SIG-M5 treated with dmso at 0.1 percent for 504 hours (cell line): ENCODE measurements at regions not wholly inside any gene's neighbourhood (a gene's known extent, or its start where the extent isn't known, plus 50 kb on each side); places are given as distances from the start of the nearest gene placed in this dataset.

ENCODE experiments used
- DNase-seq: peaks from one replicate; lab custom pipeline; 2025; ENCODE audit not compliant: unreplicated experiment; lab: John Stamatoyannopoulos, UW

DNA sequence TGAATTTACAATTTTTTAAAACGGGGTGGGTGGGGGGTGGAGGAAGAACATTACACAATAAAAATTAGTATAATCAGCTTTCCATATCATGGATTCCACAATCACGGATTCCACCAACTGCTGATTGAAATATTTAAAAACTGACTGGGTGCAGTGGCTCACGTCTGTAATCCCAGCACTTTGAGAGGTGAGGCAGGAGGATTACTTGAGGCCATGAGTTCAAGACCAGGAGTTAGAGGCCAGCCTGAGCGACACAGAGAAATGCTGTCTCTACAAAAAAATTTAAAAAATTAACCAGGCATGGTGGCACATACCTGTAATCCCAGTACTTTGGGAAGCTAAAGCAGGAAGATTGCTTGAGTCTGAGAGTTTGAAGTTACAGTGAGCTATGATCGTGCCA, 254.7 kb downstream of the ATG4C start:
- DNase-seq = no peak

DNA sequence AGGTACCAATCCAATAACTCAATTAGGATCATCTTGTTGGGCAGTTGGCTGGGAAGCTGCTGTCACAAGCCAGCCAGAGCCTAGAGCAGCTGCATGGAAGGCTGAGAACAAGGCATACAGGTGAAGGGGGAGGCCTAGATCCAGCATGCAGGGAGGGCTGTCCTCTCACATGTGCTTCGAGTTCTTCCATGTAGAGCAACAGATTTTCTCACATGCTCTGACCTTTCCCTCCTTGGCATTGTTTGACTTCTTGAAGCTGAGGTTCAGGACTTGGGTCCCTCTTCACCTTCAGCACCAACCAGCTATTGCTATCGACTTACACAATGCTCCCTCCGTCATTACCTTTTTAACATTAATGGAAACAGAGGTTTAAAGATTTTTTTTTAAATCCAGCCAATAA, 257.7 kb downstream of the ATG4C start:
- no peak for DNase-seq

DNA sequence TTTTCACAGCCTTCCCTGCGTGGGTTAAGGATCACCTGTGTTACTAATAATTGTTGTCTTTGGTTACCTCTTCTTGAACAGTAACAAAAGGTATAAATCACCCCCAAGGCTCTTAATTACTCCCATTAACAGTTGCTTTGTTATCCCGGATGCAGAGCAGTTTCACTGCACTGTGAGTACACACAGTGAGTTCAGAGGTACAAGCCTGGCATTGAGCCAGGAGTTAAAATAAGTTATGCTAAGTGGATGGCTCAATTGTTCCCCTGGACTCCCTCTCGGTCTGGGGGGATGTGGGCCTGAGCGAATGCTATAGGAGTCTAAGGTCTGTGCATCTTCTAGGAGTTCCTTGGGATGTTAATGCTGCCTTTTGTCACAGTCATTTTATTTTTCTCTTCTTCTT, 258.3 kb downstream of the ATG4C start:
- DNase-seq = no peak

DNA sequence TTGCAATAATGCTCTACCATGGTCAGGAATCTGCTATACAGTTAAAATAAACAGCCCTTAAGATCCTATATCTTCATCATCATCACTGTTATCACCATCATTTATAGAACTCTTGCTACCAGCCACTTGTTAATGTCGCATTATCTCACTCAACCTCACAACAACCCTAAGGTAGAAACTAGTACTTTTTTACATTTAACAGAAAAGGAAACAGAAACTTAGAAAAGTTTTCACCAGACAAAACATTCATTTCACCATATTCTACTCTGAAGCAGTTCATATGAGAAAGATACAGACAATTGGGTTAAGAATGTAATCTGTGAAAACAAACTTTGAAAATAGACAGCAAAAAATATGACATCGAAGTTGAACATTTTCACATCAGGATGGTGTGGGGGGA, 262.6 kb downstream of the ATG4C start:
- DNase-seq = no peak

DNA sequence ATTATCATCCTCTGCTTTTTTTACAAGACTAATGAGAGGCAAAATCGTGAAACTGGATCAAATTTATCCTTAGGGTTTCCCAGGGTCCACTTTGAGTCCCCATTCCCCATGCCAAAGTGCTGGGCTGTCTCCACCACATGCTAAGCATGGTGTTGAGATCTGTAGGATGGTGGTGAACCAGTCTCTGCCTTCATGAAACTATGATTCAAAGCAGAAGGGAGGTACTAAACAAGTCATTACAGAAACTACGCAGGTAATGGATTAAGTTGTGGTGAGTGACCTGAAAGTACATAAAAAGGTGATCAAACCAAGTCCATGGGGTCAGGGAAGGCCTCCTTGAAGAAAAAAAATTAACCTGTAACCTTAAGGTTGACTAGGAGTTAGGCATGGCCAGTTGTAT, 265.2 kb downstream of the ATG4C start:
- no peak for DNase-seq

DNA sequence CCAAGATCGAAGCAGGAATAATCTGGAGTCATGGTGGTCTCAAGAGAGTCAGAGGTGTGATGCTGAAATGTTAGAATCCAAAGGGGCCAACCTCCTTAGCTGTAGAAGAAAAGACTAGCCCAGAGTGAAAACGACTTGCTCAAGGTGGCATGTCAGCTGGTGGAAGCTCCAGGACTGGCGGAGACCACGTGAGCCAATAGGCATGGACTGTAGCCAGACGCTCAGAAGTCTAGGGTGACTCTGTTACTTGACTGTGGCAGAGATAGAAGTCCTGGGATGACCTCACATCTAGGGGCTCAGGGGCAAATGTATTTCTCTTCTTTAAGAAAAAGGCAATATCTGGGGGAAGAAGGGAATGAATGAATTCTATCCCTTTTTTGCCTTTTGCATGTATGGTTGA, 267.4 kb downstream of the ATG4C start:
- no peak for DNase-seq

DNA sequence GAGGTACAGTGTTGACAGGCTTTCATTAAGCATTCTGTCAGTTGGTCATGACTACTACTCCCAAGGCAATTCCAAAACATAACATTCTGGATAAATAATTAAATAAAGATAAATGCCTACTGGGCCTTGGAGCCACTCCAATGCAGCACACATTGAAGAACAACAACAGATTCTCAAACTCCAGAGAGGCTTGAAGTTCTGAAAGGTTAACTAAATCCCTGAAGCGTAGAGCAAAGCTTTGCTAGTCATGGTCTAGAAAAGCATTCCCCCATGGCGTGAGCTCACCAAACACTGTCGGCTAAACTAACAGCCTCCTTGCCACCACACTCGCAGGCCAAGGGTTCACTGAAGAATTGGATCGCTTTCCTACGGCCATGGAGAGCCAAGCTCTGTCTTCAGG, 268.0 kb downstream of the ATG4C start:
- DNase-seq = no peak

DNA sequence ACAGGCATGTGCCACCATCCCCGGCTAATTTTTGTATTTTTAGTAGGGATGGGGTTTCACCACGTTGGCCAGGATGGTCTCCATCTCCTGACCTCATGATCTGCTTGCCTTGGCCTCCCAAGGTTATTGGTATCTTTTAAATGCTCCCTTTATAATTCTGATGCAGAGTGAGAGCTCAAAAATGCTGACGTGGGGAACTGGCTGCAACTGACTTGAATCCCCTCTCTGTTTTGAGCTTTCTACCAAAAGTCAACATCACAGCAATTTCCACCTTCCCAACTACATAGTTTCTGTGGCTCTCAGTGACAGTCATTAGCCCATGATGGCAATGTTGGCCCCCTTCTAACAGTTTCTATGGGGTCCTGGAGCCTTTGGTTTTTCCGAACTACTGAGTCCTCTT, 268.2 kb upstream of the FOXD3 start:
- no peak for DNase-seq

DNA sequence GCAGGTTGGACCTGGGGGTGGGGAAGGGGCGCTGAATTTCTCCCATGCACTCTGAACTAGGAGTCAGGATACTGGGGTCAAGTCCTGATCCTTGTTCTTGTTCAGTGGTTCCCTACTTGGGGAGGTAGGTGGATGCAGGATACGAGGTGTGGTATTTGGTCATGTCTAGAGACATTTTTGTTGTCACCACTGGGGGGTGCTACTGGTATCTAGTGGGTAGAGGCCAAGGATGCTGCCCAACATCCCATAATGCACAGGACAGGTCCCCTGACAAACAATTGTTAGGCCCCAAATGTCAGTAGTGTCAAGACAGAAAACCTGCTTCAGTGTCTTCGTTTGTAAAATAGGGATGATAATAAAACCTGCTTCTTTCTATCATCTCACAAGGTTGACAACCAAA, 259.0 kb upstream of the FOXD3 start:
- no peak for DNase-seq

DNA sequence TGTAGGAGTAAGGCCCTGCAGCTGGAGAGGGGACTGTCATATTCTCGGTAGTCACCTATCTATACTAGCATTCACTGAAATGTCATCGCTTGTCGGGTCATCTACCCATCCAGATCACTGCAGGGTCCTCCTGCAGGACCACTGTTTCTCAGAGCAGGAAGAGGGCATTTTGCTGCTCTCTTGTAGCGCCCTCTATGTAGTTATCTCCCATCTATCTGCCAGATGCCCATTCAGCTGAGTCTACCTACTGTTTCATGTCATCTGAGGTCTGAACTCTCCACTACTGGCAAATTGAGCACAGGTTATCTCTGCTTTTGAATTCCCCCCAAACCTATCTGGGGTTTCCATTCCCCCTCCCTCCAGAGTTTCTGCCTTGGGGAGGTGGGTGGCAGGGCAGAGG, 258.2 kb upstream of the FOXD3 start:
- no peak for DNase-seq

DNA sequence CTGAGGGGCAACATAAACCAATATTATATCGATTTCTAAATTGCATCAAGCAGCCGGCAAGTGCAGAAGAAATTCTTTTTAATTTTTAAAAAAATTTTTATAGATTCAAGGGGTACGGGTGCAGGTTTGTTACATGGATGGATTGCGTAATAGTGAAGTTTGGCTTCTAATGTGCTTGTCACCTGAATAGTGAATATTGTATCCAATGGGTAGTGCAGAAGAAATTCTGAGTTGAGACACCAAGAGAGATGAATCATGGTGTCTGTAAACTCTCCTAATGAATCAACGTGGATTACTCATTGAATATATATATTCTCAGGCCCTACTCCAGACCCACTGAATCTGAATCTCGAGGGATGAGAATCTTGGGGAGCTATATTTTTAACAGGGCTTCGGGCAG, 253.7 kb upstream of the FOXD3 start:
- DNase-seq = no peak

DNA sequence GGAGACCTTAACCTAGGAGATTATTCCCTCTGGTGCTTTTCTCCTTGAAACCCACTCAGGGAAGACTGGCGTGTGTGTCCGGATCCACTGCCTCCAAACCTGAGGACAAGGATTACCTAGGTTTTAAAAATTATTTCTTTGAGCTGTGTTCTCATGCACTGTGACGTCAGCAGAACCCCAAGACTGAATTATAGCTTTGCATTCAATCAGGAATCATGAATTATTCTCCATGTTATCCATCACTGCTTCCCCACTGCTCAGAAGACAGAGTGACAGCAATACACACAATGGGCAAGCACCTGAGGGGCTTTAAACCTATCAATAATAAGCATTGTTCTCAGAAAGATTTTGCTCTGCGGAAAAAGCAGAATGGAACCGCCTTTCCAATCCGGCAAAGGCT, 253.2 kb upstream of the FOXD3 start:
- no peak for DNase-seq

DNA sequence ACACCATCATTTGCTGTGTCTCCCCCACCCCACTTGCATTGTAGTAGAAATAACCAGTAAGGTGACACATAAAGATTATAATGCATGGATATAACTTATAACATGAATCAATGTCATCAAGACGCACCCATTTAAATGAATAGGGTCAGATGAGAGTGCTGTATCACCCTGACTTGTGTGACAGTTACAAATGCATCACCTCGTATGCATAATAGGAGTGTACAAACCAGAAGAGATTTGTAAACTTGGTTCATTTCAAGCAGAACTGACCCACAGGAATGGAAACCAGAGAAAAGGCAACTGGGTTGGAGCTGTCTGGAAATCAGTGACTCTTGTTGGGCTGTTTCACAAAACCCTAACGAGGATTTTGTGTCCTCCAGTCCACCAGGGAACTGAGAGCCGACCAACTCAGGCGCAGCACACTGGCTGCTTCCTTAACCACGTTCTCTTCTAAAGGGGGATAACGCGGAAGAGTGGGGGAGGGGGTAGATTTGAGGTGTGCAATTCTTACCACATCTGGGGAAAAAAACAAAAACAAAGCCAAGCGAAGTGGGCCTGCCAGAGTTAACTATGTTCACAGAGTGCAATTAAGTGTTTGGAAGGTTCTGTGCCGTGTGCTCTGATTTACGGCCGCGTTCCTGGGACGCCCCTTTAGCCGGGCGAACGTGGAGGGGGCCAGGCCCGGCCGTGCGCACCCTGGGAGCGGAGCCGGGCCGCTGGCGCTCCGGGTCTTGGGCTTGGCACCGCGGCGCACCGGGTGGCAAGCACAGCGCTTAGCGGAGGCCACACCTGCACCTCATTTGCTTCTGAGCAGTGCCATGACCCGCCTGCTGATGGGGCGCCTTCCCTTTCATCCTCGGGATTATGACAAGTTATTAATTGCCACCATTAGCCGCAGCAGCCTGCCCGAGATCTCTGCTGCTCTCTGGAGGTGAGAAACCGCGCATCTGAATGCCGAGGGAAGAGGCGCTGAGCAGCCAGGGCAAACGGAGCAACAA, 248.8 kb upstream of the FOXD3 start:
- no peak for DNase-seq

DNA sequence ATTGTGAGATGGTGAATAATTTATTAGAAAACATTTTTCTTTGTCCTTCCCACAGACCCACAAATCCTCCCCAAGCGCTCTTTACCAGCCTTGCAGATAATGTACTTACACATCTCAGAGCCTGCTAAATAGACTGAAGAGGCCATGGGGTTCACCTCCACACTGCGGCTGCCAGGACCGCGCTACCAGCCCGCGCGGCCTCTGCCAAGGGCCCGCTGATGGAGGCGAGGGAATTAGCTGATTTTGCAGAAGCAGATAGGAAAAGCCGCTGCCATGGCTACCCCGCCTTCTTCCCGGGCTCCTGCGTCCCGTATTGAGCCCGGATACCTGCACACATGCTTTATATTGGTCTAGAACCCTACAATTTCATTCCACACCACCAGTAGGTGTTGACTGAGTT, 248.0 kb upstream of the FOXD3 start:
- no peak for DNase-seq

DNA sequence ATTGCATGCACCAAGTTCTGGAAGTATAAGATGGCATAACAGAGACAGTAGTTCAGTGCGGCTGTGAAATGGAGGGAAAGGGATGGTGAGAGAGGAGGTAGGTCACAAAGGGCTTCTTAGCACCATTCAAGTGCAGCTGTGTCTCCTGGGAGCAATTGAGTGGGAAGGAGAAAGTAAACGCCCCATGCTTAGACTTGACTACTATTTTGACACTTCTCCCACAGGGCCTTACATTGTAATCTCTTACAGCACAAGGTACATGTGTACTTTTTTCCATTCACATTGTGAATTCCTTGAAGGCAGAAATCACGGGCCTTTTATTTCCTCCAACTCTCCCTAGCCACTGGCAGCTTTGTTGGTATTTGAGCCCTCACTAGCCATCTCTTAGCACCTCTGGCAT, 239.6 kb upstream of the FOXD3 start:
- DNase-seq = no peak

DNA sequence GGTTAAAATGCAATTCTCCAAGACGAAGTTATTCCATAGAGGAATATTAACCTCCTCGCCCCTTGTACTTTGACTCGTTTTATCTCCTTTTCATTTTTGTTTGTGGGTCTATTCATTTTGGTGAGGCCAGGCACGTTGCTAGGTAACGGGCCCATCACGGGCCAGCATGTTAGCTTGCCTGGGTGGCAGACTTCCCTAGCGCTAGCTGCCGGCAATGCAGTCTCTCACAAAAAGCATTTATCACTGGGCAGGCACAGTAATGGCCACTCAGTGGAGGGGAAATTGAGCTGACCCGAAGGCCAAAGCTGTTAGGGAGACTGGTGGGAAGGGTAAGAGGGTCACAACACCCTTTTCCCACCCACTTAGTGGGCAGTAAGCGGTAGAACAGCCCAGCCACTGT, 234.4 kb upstream of the FOXD3 start:
- no peak for DNase-seq

DNA sequence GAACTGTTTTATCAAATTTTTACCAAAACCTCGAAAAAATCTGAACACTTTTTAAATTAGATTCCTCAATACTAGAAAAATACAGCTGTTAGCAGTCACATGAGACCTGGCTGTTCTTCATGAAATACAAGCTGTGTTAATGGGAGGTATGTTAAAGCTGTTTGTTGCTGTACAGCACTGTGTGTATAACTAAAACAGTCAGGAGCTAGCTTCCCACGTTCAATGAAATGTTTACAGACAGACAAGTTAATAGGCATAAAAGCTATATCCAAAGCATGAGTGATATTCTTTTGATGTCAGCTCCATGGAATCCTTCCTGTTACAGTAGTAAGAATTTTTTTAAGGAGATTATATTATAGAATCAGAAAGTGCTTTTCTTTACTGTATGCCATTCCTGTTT, 223.2 kb upstream of the FOXD3 start:
- no peak for DNase-seq

DNA sequence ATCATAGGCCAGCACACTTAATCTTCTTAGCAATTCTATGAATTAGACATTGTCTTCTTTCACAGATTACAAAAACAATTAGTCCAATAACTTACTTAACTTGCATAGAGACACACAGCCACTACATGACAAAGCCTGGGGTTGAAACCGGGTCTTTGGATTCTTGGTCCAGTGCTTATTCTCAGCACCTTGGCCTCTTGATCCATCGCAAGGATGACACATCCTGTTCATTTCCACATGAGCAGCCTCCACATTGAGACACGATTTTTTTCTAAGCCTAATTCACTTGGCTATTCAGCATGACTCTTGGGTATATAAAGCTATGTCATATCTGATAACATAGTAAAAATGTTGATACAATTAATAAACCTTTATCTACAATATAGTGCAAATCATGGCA, 221.0 kb upstream of the FOXD3 start:
- DNase-seq = no peak

DNA sequence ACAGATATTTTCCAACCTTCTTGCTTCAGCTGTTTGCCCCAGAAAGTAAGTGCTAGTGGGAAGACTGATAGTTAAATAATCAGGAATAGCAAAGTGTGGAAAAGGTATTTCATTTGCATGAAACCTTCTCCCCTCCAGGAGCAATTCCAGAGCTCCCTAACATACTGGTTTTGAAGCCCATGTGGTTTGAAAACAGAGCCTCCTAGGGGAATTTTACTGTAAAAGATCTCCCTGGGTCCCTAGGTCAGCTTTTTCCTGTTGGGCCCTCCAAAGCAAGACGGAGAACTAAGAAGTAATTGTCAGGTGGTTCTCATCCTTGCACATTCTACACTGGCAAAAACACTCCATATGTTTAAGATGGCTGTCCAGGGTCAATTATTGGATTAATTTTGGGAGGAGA, 218.7 kb upstream of the FOXD3 start:
- no peak for DNase-seq

DNA sequence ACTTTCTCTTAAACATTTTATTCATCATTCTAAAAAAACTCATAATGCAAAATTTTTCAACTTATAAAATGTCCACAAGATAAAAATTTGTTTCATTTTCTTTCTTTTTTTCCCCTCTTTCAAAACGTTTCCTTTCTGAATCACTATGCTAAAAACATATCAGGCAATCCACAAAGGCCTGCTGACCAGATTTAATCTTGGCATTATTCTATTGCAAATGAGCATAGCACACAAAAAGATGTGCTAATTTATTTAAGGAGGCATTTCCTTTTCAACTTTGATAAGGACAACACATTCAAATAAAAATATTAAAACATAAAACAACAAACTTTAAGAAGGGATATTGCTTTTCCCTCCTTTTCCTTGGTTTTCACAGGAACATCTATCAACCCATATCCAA, 215.3 kb upstream of the FOXD3 start:
- DNase-seq = no peak

DNA sequence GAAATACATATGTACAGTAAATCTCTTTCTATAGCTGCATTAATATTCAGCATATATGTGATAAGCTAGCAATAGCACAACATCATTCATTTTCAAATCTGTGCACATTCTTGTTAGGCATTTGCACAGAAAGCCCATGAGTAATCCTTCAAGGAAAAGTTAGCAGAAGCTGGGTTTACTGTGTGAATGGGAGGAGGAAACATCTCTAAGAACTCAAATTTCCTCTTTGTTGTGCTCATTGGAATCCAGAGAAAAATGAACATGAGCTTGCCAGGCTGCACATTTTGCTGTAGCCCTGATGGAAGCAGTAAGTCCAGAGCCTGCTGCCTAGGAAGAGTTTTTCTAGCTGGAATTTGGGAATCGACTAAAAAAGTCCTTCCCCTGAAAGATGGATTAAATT, 214.2 kb upstream of the FOXD3 start:
- no peak for DNase-seq

DNA sequence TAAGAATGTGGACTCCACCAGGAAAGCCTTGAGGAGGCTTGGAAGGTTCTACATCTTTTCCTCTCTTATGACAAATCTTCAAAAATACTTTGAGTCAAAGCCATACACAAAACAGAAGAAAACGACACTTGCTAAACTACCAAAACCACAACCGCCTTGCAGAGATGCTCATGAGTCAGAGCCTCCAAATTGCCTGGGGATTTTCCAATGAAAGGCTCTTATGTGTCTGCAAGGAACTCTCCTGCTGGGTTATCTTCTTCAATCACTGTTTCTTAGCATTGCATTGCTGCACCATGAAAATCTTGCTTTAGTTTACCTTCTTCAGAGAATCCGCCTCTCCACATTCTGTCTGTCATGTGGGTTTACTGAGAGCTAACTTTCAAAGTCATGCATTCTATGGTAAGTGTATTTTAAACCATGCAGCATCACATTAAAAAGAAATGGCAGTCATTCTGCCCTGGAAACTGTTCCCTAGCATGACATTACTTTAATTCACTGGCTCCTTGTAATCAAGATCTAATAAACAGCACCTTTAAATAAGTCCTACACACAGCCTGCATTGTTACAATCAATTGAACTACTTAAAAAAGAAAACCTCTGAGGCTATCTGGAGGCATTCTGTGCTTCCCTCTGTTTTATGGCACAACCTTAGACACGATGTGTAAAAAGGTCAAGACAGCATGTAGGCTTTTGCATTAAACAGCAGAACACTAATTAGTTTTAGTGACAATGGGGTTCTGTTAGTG, 210.0 kb upstream of the FOXD3 start:
- peak; percentile 1 for DNase-seq
